GM23338 (cell line): ENCODE measurements at regions not wholly inside any gene's neighbourhood (a gene's known extent, or its start where the extent isn't known, plus 50 kb on each side); places are given as distances from the start of the nearest gene placed in this dataset.
A peak's percentile ranks its signal among the peaks of the same experiment; 100 is the strongest.

Experiments used
- ATAC-seq: fragments of 200-7000 bp; cut with Tn5 transposase; 3 replicates; pipeline ENCODE4 v1.9.1; 2020
- DNase-seq: peaks from one replicate; pipeline ENCODE4 v3.0.0-alpha.2; 2015; ENCODE audit warnings: low spot score
- H2AFZ ChIP-seq: fragments of 200-600 bp; sonication (generic); 2 replicates; pipeline ENCODE4 v1.8.0; 2016; ENCODE audit warnings: antibody characterized with exemption, mild to moderate bottlenecking, moderate library complexity
- H3F3A ChIP-seq: fragments of 200-600 bp; sonication (generic); replicated peaks from 2 replicates; pipeline ENCODE4 v1.8.0; 2017; ENCODE audit warnings: antibody characterized with exemption, mixed run types, low read depth
- H3K27ac ChIP-seq: fragments of 200-600 bp; sonication (generic); 2 replicates; pipeline ENCODE4 v1.6.1; 2016; ENCODE audit warnings: low read depth
- H3K27me3 ChIP-seq: fragments of 200-600 bp; sonication (generic); 2 replicates; pipeline ENCODE4 v1.8.0; 2016; ENCODE audit warnings: mild to moderate bottlenecking, mixed run types, moderate library complexity; ENCODE audit not compliant: insufficient read depth
- H3K36me3 ChIP-seq: fragments of 200-600 bp; sonication (generic); 2 replicates; pipeline ENCODE4 v1.8.0; 2016; ENCODE audit warnings: mild to moderate bottlenecking; ENCODE audit not compliant: insufficient read depth
- H3K4me1 ChIP-seq: fragments of 200-600 bp; sonication (generic); 2 replicates; pipeline ENCODE4 v1.8.0; 2016; ENCODE audit warnings: mild to moderate bottlenecking, moderate library complexity; ENCODE audit not compliant: insufficient read depth
- H3K4me2 ChIP-seq: fragments of 200-600 bp; sonication (generic); 2 replicates; pipeline ENCODE4 v1.7.1; 2017; ENCODE audit warnings: mixed run types
- H3K4me3 ChIP-seq: fragments of 200-600 bp; sonication (generic); 2 replicates; pipeline ENCODE4 v1.6.1; 2016; ENCODE audit warnings: mixed run types
- H3K79me2 ChIP-seq: fragments of 200-600 bp; sonication (generic); replicated peaks from 2 replicates; pipeline ENCODE4 v1.8.0; 2017; ENCODE audit warnings: mild to moderate bottlenecking; ENCODE audit not compliant: insufficient read depth
- H3K9me2 ChIP-seq: fragments of 200-600 bp; sonication (generic); 2 replicates; pipeline ENCODE4 v1.8.0; 2017; ENCODE audit not compliant: insufficient read depth
- H4K20me1 ChIP-seq: fragments of 200-600 bp; sonication (generic); replicated peaks from 2 replicates; pipeline ENCODE4 v1.8.0; 2017; ENCODE audit warnings: mild to moderate bottlenecking; ENCODE audit not compliant: insufficient read depth
- H3K27ac Mint-ChIP-seq: 2 replicates; pipeline ENCODE4 v1.8.0; 2020; ENCODE audit warnings: inconsistent platforms, mild to moderate bottlenecking, moderate library complexity, mixed read lengths
- H3K27me3 Mint-ChIP-seq: 3 replicates; pipeline ENCODE4 v1.8.0; 2022; ENCODE audit warnings: low read depth, mild to moderate bottlenecking, moderate library complexity, mixed read lengths, inconsistent platforms; ENCODE audit not compliant: insufficient read depth, poor library complexity
- H3K36me3 Mint-ChIP-seq: 3 replicates; pipeline ENCODE4 v1.8.0; 2021; ENCODE audit warnings: low read depth, mild to moderate bottlenecking, inconsistent platforms, moderate library complexity, mixed read lengths
- H3K4me1 Mint-ChIP-seq: 3 replicates; pipeline ENCODE4 v1.8.0; 2020; ENCODE audit warnings: mild to moderate bottlenecking, inconsistent platforms, mixed read lengths
- H3K4me3 Mint-ChIP-seq: 3 replicates; pipeline ENCODE4 v1.8.0; 2021; ENCODE audit warnings: moderate library complexity, mild to moderate bottlenecking, inconsistent platforms, mixed read lengths
- H3K9me3 Mint-ChIP-seq: 3 replicates; pipeline ENCODE4 v1.8.0; 2020; ENCODE audit warnings: moderate library complexity, mild to moderate bottlenecking, inconsistent platforms, mixed read lengths
- CREB1 ChIP-seq: fragments of 250-450 bp; sonication (Bioruptor Pico); IDR thresholded peaks from 2 replicates; pipeline ENCODE4 v1.5.0; 2020; ENCODE audit warnings: low read depth, mild to moderate bottlenecking, moderate library complexity
- CTCF ChIP-seq, 2 experiments: fragments of 200-600 bp in 1 of 2; sonication (generic) in 1 of 2; conservative IDR thresholded peaks; 2 replicates each; pipeline versions ENCODE4 v1.5.1 to v1.6.1; 2016 to 2017; ENCODE audit warnings: antibody characterized with exemption in 2 of 2, low read depth in 2 of 2, mild to moderate bottlenecking in 2 of 2, moderate library complexity in 1 of 2
- ETS1 ChIP-seq: IDR thresholded peaks from 2 replicates; pipeline ENCODE4 v1.6.1; 2016; ENCODE audit warnings: antibody characterized with exemption
- EZH2 ChIP-seq: fragments of 200-600 bp; sonication (generic); IDR thresholded peaks from one replicate; pipeline ENCODE4 v1.8.0; 2017; ENCODE audit warnings: antibody characterized with exemption, mild to moderate bottlenecking, low read depth; ENCODE audit not compliant: unreplicated experiment
- POLR2AphosphoS5 ChIP-seq: IDR thresholded peaks from 2 replicates; pipeline ENCODE4 v1.6.1; 2016; ENCODE audit warnings: antibody characterized with exemption, low read depth
- REST ChIP-seq: IDR thresholded peaks from one replicate; pipeline ENCODE4 v1.6.1; 2018; ENCODE audit warnings: antibody characterized with exemption; ENCODE audit not compliant: unreplicated experiment
- STAT1 ChIP-seq: IDR thresholded peaks from one replicate; pipeline ENCODE4 v1.6.1; 2016; ENCODE audit warnings: antibody characterized with exemption; ENCODE audit not compliant: unreplicated experiment
- ZNF114 ChIP-seq: fragments of 250-450 bp; sonication (Bioruptor Pico); IDR thresholded peaks from 2 replicates; pipeline ENCODE4 v1.5.0; 2020; ENCODE audit warnings: mild to moderate bottlenecking, moderate library complexity
- ZNF331 ChIP-seq: fragments of 250-450 bp; sonication (Bioruptor Pico); IDR thresholded peaks from 2 replicates; pipeline ENCODE4 v1.5.0; 2020; ENCODE audit warnings: low read depth, mild to moderate bottlenecking, moderate library complexity

- Histone ChIP-seq H3K27me3 (no peaks in the 10 kb centered on the region), H3F3A (no peaks in the 10 kb centered on the region), H2AFZ (peak overlapping the region; percentile 61; the same call in 1 of the 2 replicates), H3K4me3 (no peak overlapping the region), H3K9me2 (peaks cover 10% of the 10 kb centered on the region; the same call in 1 of the 2 replicates), H3K4me2 (peak overlapping the region; percentile 11; the same call in 1 of the 2 replicates), H3K4me1 (peaks cover 7% of the 10 kb centered on the region; the same call in 1 of the 2 replicates), H3K79me2 (no peaks in the 10 kb centered on the region), H4K20me1 (no peaks in the 10 kb centered on the region), H3K27ac (no peak overlapping the region), H3K36me3 (no peaks in the 10 kb centered on the region)
- TF ChIP-seq EZH2, result no peak
- no peak for TF ChIP-seq ZNF331
- TF ChIP-seq REST, result no peak
- TF ChIP-seq ZNF114 (CRISPR knock-in tag), result no peak
- TF ChIP-seq STAT1, result no peak
- TF ChIP-seq ETS1, result no peak
- H3K27ac Mint-ChIP-seq, result no peak overlapping the region
- ATAC-seq, result no peak; the same call in 1 of the 3 replicates
- H3K9me3 Mint-ChIP-seq, result no peaks in the 10 kb centered on the region
- peak; percentile 21 for DNase-seq
- peaks cover 17% of the 10 kb centered on the region for H3K4me1 Mint-ChIP-seq
- peaks cover 2% of the 10 kb centered on the region for H3K27me3 Mint-ChIP-seq
- H3K36me3 Mint-ChIP-seq, result no peaks in the 10 kb centered on the region
- no peak overlapping the region for H3K4me3 Mint-ChIP-seq
Observed at GRCh38 chr3:36201546-36201945, 178.8 kb upstream of the STAC start.

- DNase-seq (peak; percentile 52), ATAC-seq (peak; percentile 90)
- Histone ChIP-seq H3K9me2 (no peaks in the 10 kb centered on the region), H3K79me2 (no peaks in the 10 kb centered on the region), H3K4me1 (peaks cover under 1% of the 10 kb centered on the region; the same call in 1 of the 2 replicates), H3K27ac (no peak overlapping the region), H3F3A (no peaks in the 10 kb centered on the region), H3K36me3 (no peaks in the 10 kb centered on the region), H3K4me3 (no peak overlapping the region), H3K4me2 (peak overlapping the region; percentile 33), H4K20me1 (no peaks in the 10 kb centered on the region), H2AFZ (no peak overlapping the region), H3K27me3 (no peaks in the 10 kb centered on the region)
- H3K4me3 Mint-ChIP-seq, result no peak overlapping the region
- H3K27ac Mint-ChIP-seq, result peak overlapping the region; percentile 68
- no peaks in the 10 kb centered on the region for H3K9me3 Mint-ChIP-seq
- peaks cover 16% of the 10 kb centered on the region for H3K4me1 Mint-ChIP-seq
- H3K27me3 Mint-ChIP-seq, result no peaks in the 10 kb centered on the region
- no peaks in the 10 kb centered on the region for H3K36me3 Mint-ChIP-seq
- no peak for TF ChIP-seq CTCF (conservative IDR thresholded peaks at IDR 0.05; ENCODE audit: low read depth in 2 of 2)
- no peak for TF ChIP-seq ZNF114 (CRISPR knock-in tag)
- TF ChIP-seq POLR2AphosphoS5, result no peak
- TF ChIP-seq CREB1 (CRISPR knock-in tag), result no peak
Observed at GRCh38 chr3:36206956-36207580, 173.2 kb upstream of the STAC start.
